Ecto neural progenitor cell (in vitro differentiated cells): ENCODE measurements at regions not wholly inside any gene's neighbourhood (a gene's known extent, or its start where the extent isn't known, plus 50 kb on each side); places are given as distances from the start of the nearest gene placed in this dataset.
"Not testable (repeated sequence)": the region's sequence is repeated elsewhere in the genome, so short reads cannot be mapped to it uniquely, and the experiment has no call there.

Experiments
- DNase-seq: peaks from one replicate; pipeline ENCODE4 v3.0.0-alpha.2; 2018; ENCODE audit warnings: low spot score

- DNase-seq: no peak
Measured at GRCh38 chr10:9289811-9290210, 1235.3 kb downstream of the GATA3 start.

GRCh38 chr10:9291081-9291480 is 1236.6 kb downstream of the GATA3 start:
- no peak for DNase-seq

- no peak for DNase-seq
Measured at GRCh38 chr10:9294132-9294663, 1239.7 kb downstream of the GATA3 start.

- DNase-seq: no peak
Measured at GRCh38 chr10:9294865-9295264, 1240.4 kb downstream of the GATA3 start.

GRCh38 chr10:9296190-9296589 is 1241.7 kb downstream of the GATA3 start:
- DNase-seq: no peak

GRCh38 chr10:9297580-9297979 is 1243.1 kb downstream of the GATA3 start:
- DNase-seq: no peak

GRCh38 chr10:9299966-9300365 is 1245.5 kb downstream of the GATA3 start:
- DNase-seq: no peak

- DNase-seq: no peak
Measured at GRCh38 chr10:9301148-9301547, 1246.7 kb downstream of the GATA3 start.

- DNase-seq: no peak
Measured at GRCh38 chr10:9301554-9301953, 1247.1 kb downstream of the GATA3 start.

GRCh38 chr10:9302140-9302746 is 1247.8 kb downstream of the GATA3 start:
- no peak for DNase-seq

GRCh38 chr10:9305018-9305655 is 1250.6 kb downstream of the GATA3 start:
- DNase-seq: no peak

GRCh38 chr10:9311702-9312499 is 1257.4 kb downstream of the GATA3 start:
- DNase-seq: no peak

- no peak for DNase-seq
Measured at GRCh38 chr10:9315292-9315691, 1260.8 kb downstream of the GATA3 start.

- no peak for DNase-seq
Measured at GRCh38 chr10:9331583-9332008, 1277.1 kb downstream of the GATA3 start.

GRCh38 chr10:9334270-9334669 is 1279.8 kb downstream of the GATA3 start:
- DNase-seq: no peak

GRCh38 chr10:9339716-9340115 is 1285.2 kb downstream of the GATA3 start:
- DNase-seq: no peak

GRCh38 chr10:9342885-9343570 is 1288.5 kb downstream of the GATA3 start:
- no peak for DNase-seq

GRCh38 chr10:9347933-9348332 is 1293.4 kb downstream of the GATA3 start:
- not testable (repeated sequence) for DNase-seq

- no peak for DNase-seq
Measured at GRCh38 chr10:9357471-9357870, 1303.0 kb downstream of the GATA3 start.

GRCh38 chr10:9362721-9363120 is 1308.2 kb downstream of the GATA3 start:
- DNase-seq: no peak

- no peak for DNase-seq
Measured at GRCh38 chr10:9379183-9379582, 1324.7 kb downstream of the GATA3 start.
